Lower leg skin (tissue), 4 donors: ENCODE measurements at regions not wholly inside any gene's neighbourhood (a gene's known extent, or its start where the extent isn't known, plus 50 kb on each side); places are given as distances from the start of the nearest gene placed in this dataset.

Source experiments
- DNase-seq, 2 donors: peaks; one replicate each; pipeline ENCODE4 v3.0.0-alpha.2; 2019; ENCODE audit warnings: low spot score in 2 of 2
- H3K4me3 ChIP-seq: fragments of 200-600 bp; sonication (generic); 2 replicates; pipeline ENCODE4 v1.5.1; 2017; ENCODE audit warnings: mild to moderate bottlenecking, low read depth; ENCODE audit not compliant: poor library complexity, severe bottlenecking
- CTCF ChIP-seq, 3 donors: fragments of 450-650 bp; IDR thresholded peaks; one replicate each; pipeline ENCODE4 v1.5.1; 2016; ENCODE audit warnings: antibody characterized with exemption in 3 of 3, mild to moderate bottlenecking in 3 of 3, moderate library complexity in 2 of 3
- POLR2A ChIP-seq, 2 donors: fragments of 450-650 bp; IDR thresholded peaks; one replicate each; pipeline ENCODE4 v1.6.1; 2016 to 2017; ENCODE audit warnings: antibody characterized with exemption in 2 of 2, mild to moderate bottlenecking in 1 of 2, moderate library complexity in 1 of 2
- WGBS, 2 donors: methylation state at CpG; one replicate each; pipeline ENCODE4 v1.1.5; 2018; 5-methylcytosine and 5-hydroxymethylcytosine counted together
- intact Hi-C: fragments of 100-400 bp; cut with DNase I; formaldehyde crosslinking; loops from one replicate; pipeline ENCODE4 v1.15.0; 2023; ENCODE audit warnings: low total_unique reads

GRCh38 chr18:34108206-34108605 lies 116.5 kb downstream of the NOL4 start:
- intact Hi-C loops = no loop called here
- TF ChIP-seq POLR2A (IDR thresholded peaks at IDR 0.05) = no peak
- TF ChIP-seq CTCF (IDR thresholded peaks at IDR 0.05) = no peak
- no peak overlapping the region for H3K4me3 ChIP-seq
- no peak for DNase-seq

GRCh38 chr18:34098109-34098508 lies 126.6 kb downstream of the NOL4 start:
- intact Hi-C loops = no loop called here
- no peak for TF ChIP-seq POLR2A (IDR thresholded peaks at IDR 0.05)
- TF ChIP-seq CTCF (IDR thresholded peaks at IDR 0.05) = no peak
- 37 to 61% methylated on average over 2 of the region's 2 CpGs for WGBS, 2 donors
- no peak overlapping the region for H3K4me3 ChIP-seq
- no peak for DNase-seq

- intact Hi-C loops = no loop called here
- no peak for TF ChIP-seq CTCF (IDR thresholded peaks at IDR 0.05)
- TF ChIP-seq POLR2A (IDR thresholded peaks at IDR 0.05) = no peak
These were observed 127.4 kb downstream of the NOL4 start for GRCh38 chr18:34097312-34097711.

GRCh38 chr18:34094148-34094547 lies 130.6 kb downstream of the NOL4 start:
- no peak overlapping the region for H3K4me3 ChIP-seq
- DNase-seq = no peak
- TF ChIP-seq POLR2A (IDR thresholded peaks at IDR 0.05) (no peak), CTCF (IDR thresholded peaks at IDR 0.05) (no peak)
- 91 to 92% methylated on average over 1 of the region's 1 CpG for WGBS, 2 donors
- intact Hi-C loops = no loop called here

More at GRCh38 chr18:34097312-34097711, 127.4 kb downstream of the NOL4 start:
- no peak for DNase-seq
- 69 to 72% methylated on average over 1 of the region's 1 CpG for WGBS, 2 donors
- no peak overlapping the region for H3K4me3 ChIP-seq

- 67 to 72% methylated on average over 1 of the region's 1 CpG for WGBS, 2 donors
- no peak overlapping the region for H3K4me3 ChIP-seq
- DNase-seq = no peak
- intact Hi-C loops = no loop called here
- no peak for TF ChIP-seq POLR2A (IDR thresholded peaks at IDR 0.05)
These were observed 131.9 kb downstream of the NOL4 start for GRCh38 chr18:34092796-34093195.

GRCh38 chr18:34086370-34086769 lies 138.3 kb downstream of the NOL4 start:
- H3K4me3 ChIP-seq = no peak overlapping the region
- DNase-seq = no peak
- intact Hi-C loops = no loop called here
- TF ChIP-seq POLR2A (IDR thresholded peaks at IDR 0.05) (no peak), CTCF (IDR thresholded peaks at IDR 0.05) (no peak)
- 0% methylated on average over 1 of the region's 1 CpG for WGBS, 2 donors
